Loucy (cell line): ENCODE measurements at regions not wholly inside any gene's neighbourhood (a gene's known extent, or its start where the extent isn't known, plus 50 kb on each side); places are given as distances from the start of the nearest gene placed in this dataset.

ENCODE experiments used
- H2AFZ ChIP-seq: fragments of 200-600 bp; sonication (generic); 2 replicates; pipeline ENCODE4 v1.6.0; 2016; ENCODE audit warnings: antibody characterized with exemption, mild to moderate bottlenecking, low read length, moderate library complexity
- H3F3A ChIP-seq: fragments of 200-600 bp; 2 replicates; pipeline ENCODE4 v1.6.0; 2016; ENCODE audit warnings: antibody characterized with exemption, low read depth, mild to moderate bottlenecking
- H3K27me3 ChIP-seq: fragments of 200-600 bp; sonication (generic); 2 replicates; pipeline ENCODE4 v1.6.1; 2014; ENCODE audit warnings: low read length, mild to moderate bottlenecking; ENCODE audit not compliant: insufficient read depth, poor library complexity, severe bottlenecking
- H3K36me3 ChIP-seq: fragments of 200-600 bp; sonication (generic); 2 replicates; pipeline ENCODE4 v1.6.1; 2016; ENCODE audit warnings: low read length; ENCODE audit not compliant: insufficient read depth
- H3K4me1 ChIP-seq: fragments of 200-600 bp; sonication (generic); 2 replicates; pipeline ENCODE4 v1.5.1; 2014; ENCODE audit warnings: low read length, mild to moderate bottlenecking; ENCODE audit not compliant: insufficient read depth, poor library complexity, severe bottlenecking
- H3K4me2 ChIP-seq: fragments of 200-600 bp; sonication (generic); 2 replicates; pipeline ENCODE4 v1.6.0; 2014; ENCODE audit warnings: antibody characterized with exemption, low read length, low read depth, mild to moderate bottlenecking; ENCODE audit not compliant: poor library complexity, severe bottlenecking
- H3K4me3 ChIP-seq: fragments of 200-600 bp; sonication (generic); 2 replicates; pipeline ENCODE4 v1.5.1; 2014; ENCODE audit warnings: low read length, mild to moderate bottlenecking, mixed read lengths; ENCODE audit not compliant: poor library complexity, severe bottlenecking
- H3K79me2 ChIP-seq: fragments of 200-600 bp; sonication (generic); 2 replicates; pipeline ENCODE4 v1.6.1; 2014; ENCODE audit warnings: low read length; ENCODE audit not compliant: insufficient read depth
- H3K9ac ChIP-seq: fragments of 200-600 bp; sonication (generic); 2 replicates; pipeline ENCODE4 v1.6.0; 2014; ENCODE audit warnings: mild to moderate bottlenecking, low read depth, low read length, moderate library complexity; ENCODE audit not compliant: poor library complexity, severe bottlenecking
- H3K9me2 ChIP-seq: fragments of 200-600 bp; sonication (generic); replicated peaks from 2 replicates; pipeline ENCODE4 v1.6.1; 2016; ENCODE audit warnings: low read depth, low read length, mixed read lengths
- H3K9me3 ChIP-seq: fragments of 200-600 bp; sonication (generic); 2 replicates; pipeline ENCODE4 v1.6.1; 2014; ENCODE audit warnings: mild to moderate bottlenecking, antibody characterized with exemption, low read length, low read depth; ENCODE audit not compliant: insufficient read depth
- H4K20me1 ChIP-seq: fragments of 200-600 bp; sonication (generic); 2 replicates; pipeline ENCODE4 v1.6.0; 2014; ENCODE audit warnings: antibody characterized with exemption, low read length, mild to moderate bottlenecking; ENCODE audit not compliant: insufficient read depth, poor library complexity, severe bottlenecking
- CTCF ChIP-seq: fragments of 200-600 bp; sonication (generic); conservative IDR thresholded peaks from 2 replicates; pipeline ENCODE4 v1.5.1; 2014; ENCODE audit warnings: mild to moderate bottlenecking, antibody characterized with exemption, low read length
- EZH2phosphoT487 ChIP-seq: fragments of 200-600 bp; IDR thresholded peaks from 2 replicates; pipeline ENCODE4 v1.6.1; 2018; ENCODE audit warnings: antibody characterized with exemption, mild to moderate bottlenecking, moderate library complexity, borderline replicate concordance

GRCh38 chr3:34001022-34001421 is 202.6 kb downstream of the PDCD6IP start:
- Histone ChIP-seq H3K27me3 (no peaks in the 10 kb centered on the region), H3K79me2 (no peaks in the 10 kb centered on the region), H3K4me2 (no peak overlapping the region), H2AFZ (no peak overlapping the region), H3K36me3 (no peaks in the 10 kb centered on the region), H3F3A (no peaks in the 10 kb centered on the region), H3K4me3 (no peak overlapping the region), H3K9me2 (no peaks in the 10 kb centered on the region), H3K4me1 (peaks cover 15% of the 10 kb centered on the region), H3K9ac (no peak overlapping the region), H4K20me1 (no peaks in the 10 kb centered on the region), H3K9me3 (no peaks in the 10 kb centered on the region)
- no peak for TF ChIP-seq CTCF
- no peak for TF ChIP-seq EZH2phosphoT487

GRCh38 chr3:34001990-34002389 is 203.6 kb downstream of the PDCD6IP start:
- no peaks in the 10 kb centered on the region for H3K9me3 ChIP-seq
- H3K79me2 ChIP-seq: no peaks in the 10 kb centered on the region
- H3K36me3 ChIP-seq: no peaks in the 10 kb centered on the region
- no peak overlapping the region for H2AFZ ChIP-seq
- H3K4me1 ChIP-seq: peaks cover 17% of the 10 kb centered on the region
- H3K27me3 ChIP-seq: no peaks in the 10 kb centered on the region
- H3K4me3 ChIP-seq: no peak overlapping the region
- no peaks in the 10 kb centered on the region for H3F3A ChIP-seq
- H3K4me2 ChIP-seq: no peak overlapping the region
- no peak for TF ChIP-seq EZH2phosphoT487
- TF ChIP-seq CTCF: no peak
- H4K20me1 ChIP-seq: no peaks in the 10 kb centered on the region
- H3K9ac ChIP-seq: no peak overlapping the region
- no peaks in the 10 kb centered on the region for H3K9me2 ChIP-seq

GRCh38 chr3:34002569-34003100 is 204.2 kb downstream of the PDCD6IP start:
- Histone ChIP-seq H2AFZ (no peak overlapping the region), H3K9me2 (no peaks in the 10 kb centered on the region), H3K4me3 (no peak overlapping the region), H3K36me3 (no peaks in the 10 kb centered on the region), H3K9ac (no peak overlapping the region), H3K79me2 (no peaks in the 10 kb centered on the region), H3K4me2 (no peak overlapping the region), H3K9me3 (no peaks in the 10 kb centered on the region), H3K27me3 (no peaks in the 10 kb centered on the region), H4K20me1 (no peaks in the 10 kb centered on the region), H3F3A (no peaks in the 10 kb centered on the region), H3K4me1 (peaks cover 23% of the 10 kb centered on the region)
- no peak for TF ChIP-seq CTCF
- no peak for TF ChIP-seq EZH2phosphoT487
